DND-41 (cell line): ENCODE measurements at regions not wholly inside any gene's neighbourhood (a gene's known extent, or its start where the extent isn't known, plus 50 kb on each side); places are given as distances from the start of the nearest gene placed in this dataset.

ENCODE experiments used
- EZH2 ChIP-seq: IDR thresholded peaks from 3 replicates; pipeline ENCODE4 v1.6.1; 2012; ENCODE audit warnings: borderline replicate concordance, low read depth, mild to moderate bottlenecking, moderate library complexity, low read length, inconsistent platforms; ENCODE audit not compliant: severe bottlenecking
- TF ChIP-seq, protein P1 (sequence below): IDR thresholded peaks from 2 replicates; pipeline ENCODE4 v1.5.1; 2012; ENCODE audit warnings: borderline replicate concordance, low read length, moderate library complexity, mild to moderate bottlenecking; ENCODE audit not compliant: poor library complexity, severe bottlenecking; ENCODE audit errors: extremely low read depth

DNA sequence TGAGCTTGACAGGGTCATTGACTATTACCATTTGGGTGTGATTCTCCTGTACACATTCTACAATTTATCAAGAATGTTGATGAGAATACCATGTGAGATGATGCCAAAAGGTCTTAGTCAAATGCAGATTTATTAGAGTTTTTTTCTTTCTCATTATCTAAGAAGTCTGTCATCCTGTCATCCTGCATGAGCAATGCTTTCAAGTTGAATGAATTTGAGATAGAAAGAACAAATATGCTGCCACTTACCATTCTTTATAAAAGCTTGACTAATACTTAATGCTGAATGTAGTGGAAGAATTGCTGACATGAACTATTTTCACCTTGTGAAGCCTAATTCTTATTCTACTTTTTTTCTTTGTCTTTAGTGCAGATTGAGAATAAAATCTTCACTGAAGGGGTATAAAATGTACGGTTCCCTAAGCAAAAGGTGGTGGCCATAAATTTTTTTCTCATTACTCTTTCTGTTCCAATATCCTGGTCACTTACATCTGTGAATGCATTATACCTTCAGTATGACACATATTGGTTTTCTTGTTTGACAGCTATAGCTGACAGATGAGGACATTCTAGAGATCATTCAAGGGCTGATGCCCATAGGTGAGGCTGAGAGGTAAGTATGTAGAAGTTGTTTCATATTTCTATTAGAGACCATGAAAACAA is 1434.7 kb downstream of the SLITRK1 start:
- TF ChIP-seq, protein P1, sequence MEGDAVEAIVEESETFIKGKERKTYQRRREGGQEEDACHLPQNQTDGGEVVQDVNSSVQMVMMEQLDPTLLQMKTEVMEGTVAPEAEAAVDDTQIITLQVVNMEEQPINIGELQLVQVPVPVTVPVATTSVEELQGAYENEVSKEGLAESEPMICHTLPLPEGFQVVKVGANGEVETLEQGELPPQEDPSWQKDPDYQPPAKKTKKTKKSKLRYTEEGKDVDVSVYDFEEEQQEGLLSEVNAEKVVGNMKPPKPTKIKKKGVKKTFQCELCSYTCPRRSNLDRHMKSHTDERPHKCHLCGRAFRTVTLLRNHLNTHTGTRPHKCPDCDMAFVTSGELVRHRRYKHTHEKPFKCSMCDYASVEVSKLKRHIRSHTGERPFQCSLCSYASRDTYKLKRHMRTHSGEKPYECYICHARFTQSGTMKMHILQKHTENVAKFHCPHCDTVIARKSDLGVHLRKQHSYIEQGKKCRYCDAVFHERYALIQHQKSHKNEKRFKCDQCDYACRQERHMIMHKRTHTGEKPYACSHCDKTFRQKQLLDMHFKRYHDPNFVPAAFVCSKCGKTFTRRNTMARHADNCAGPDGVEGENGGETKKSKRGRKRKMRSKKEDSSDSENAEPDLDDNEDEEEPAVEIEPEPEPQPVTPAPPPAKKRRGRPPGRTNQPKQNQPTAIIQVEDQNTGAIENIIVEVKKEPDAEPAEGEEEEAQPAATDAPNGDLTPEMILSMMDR, result no peak
- TF ChIP-seq EZH2, result no peak
